WI38 (cell line): ENCODE measurements at regions not wholly inside any gene's neighbourhood (a gene's known extent, or its start where the extent isn't known, plus 50 kb on each side); places are given as distances from the start of the nearest gene placed in this dataset.

Source experiments
- H3K4me3 ChIP-seq: 2 replicates; pipeline ENCODE4 v1.5.1; 2011; ENCODE audit warnings: low read depth, mild to moderate bottlenecking, control low read depth, low read length
- CTCF ChIP-seq: IDR thresholded peaks from 2 replicates; pipeline ENCODE4 v1.5.1; 2012; ENCODE audit warnings: low read depth, mild to moderate bottlenecking, control low read depth, low read length

DNA sequence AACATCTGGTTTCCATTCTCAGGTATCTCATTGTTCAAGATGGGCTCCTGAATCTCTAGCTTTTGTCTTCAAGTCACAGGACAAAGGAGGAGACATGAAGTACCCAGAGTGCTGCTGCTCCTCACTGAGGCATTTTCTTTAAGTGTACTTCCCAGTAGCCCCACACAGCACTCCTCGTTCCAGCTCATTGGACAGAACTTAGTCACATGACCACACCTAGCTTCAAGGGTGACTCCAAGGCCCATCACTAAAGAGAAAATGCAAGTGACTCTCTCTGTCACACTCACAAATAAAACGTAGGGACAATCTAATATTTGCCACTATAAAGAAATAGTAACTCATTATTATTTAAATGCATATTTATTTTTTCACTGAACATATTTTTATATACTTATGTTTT is 58.3 kb upstream of the NEUROD6 start:
- no peak for TF ChIP-seq CTCF
- H3K4me3 ChIP-seq = no peak overlapping the region

DNA sequence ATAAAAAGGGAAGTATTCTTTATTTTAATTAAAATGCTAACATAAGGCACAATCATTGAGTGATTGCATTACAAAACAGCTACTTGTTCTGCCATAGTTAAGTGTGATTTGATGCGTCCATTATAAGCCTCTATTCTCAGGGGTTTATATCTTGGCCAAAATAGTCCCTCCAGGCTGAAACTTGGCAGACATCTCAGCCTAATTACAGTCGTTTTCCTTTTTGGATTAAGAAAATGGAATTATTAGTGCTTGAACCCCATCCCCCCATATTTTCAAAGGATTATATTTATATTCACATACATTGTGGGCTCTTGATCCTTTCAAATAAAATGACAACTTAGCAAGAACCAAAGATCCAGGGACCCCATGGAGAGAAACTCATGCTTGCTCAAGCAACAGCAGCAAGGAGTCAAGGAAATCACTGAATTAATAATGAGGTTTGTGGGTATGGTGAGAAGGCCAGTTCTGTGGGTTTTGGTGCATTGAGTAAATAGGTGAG is 66.7 kb upstream of the NEUROD6 start:
- H3K4me3 ChIP-seq = no peak overlapping the region

DNA sequence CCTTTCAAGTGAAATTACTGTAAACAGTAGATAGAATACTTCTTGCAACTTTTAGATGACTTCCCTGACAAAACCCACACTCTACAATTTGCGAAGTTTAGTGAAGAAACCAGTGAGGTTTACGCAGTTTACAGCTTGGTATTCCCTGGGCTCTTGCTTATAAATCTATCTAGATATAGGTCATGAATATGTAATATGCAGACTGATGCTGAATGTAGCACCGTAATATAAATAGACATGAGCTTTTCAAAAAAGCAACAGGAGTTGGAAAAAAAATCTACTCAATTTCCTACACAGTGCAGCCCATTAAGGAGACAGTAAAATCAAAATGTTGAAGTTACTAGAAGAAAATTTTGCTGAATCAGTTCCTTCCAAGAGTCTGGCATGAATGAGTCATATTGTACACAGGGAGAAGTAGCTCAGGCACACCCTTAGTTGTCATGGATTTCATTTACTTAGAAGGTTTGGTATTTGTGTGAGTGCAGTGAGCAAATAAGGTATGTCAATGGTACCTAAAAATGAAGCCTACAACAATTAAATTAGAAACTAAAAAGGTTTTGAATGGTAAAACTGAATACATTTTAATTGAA is 67.7 kb upstream of the NEUROD6 start:
- TF ChIP-seq CTCF = no peak
- H3K4me3 ChIP-seq = no peak overlapping the region

More for the DNA sequence above, 66.7 kb upstream of the NEUROD6 start:
- no peak for TF ChIP-seq CTCF

DNA sequence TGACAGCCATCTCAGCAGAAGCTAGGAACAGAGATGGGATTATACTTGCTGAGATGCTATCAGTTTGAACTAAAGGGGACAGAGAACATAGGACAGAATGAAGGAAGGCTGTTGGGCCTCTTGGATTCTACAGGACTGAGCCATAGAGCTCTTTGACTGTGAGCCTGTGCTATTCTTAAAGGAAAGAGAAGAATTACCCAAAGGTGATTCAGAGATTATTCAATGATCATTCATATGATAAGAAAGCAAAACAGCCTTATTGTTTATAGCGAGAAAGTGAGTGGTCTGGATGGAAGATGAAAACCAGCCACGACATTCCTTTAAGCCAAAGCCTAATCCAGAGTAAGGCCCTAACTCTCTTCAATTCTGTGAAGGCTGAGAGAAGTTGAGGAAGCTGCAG is 69.7 kb upstream of the NEUROD6 start:
- no peak for TF ChIP-seq CTCF
- H3K4me3 ChIP-seq = no peak overlapping the region

GRCh38 chr7:31411416-31411815 is 70.9 kb upstream of the NEUROD6 start:
- TF ChIP-seq CTCF = no peak
- no peak overlapping the region for H3K4me3 ChIP-seq

DNA sequence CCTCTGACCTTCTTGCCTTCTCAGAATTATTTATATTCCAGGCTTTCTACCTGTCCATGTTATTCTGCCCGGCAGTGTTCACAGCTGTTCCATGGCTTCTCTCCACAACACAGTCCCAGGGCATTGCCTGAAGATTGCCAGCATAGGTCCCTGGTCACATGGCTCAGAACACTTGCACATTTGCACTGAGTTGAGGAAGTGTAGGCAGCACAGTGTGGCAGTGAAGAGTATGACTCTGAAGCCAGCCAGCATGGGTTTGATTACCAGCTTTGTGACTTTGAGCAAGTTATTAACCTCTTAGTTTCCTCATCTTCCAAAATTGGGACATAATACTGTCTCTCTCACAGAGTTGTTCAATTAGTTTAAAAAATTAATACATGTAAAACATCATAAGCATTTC is 73.2 kb upstream of the NEUROD6 start:
- TF ChIP-seq CTCF = no peak
- H3K4me3 ChIP-seq = no peak overlapping the region

- no peak for TF ChIP-seq CTCF
- no peak overlapping the region for H3K4me3 ChIP-seq
Measured at GRCh38 chr7:31416381-31416870, 75.9 kb upstream of the NEUROD6 start.
